Left lung (tissue), 4 donors: ENCODE measurements at regions not wholly inside any gene's neighbourhood (a gene's known extent, or its start where the extent isn't known, plus 50 kb on each side); places are given as distances from the start of the nearest gene placed in this dataset.

ENCODE experiments used
- ATAC-seq: fragments of 200-7000 bp; cut with Tn5 transposase; one replicate; pipeline ENCODE4 v1.9.1; 2020; ENCODE audit warnings: moderate library complexity
- DNase-seq, 4 donors: peaks; one replicate each; pipeline ENCODE4 v3.0.0-alpha.2; 2013 to 2020
- H3K27ac ChIP-seq, 2 donors: fragments of 200-600 bp; sonication (generic) in 1 of 2; one replicate each; pipeline versions ENCODE4 v1.5.0 to v1.8.0; 2020 to 2021
- H3K27me3 ChIP-seq, 2 donors: fragments of 200-600 bp; sonication (generic) in 1 of 2; one replicate each; pipeline versions ENCODE4 v1.5.0 to v1.8.0; 2020 to 2021
- H3K36me3 ChIP-seq, 2 donors: fragments of 200-600 bp; sonication (generic) in 1 of 2; one replicate each; pipeline versions ENCODE4 v1.5.0 to v1.8.0; 2020 to 2021
- H3K4me1 ChIP-seq, 2 donors: fragments of 200-600 bp; one replicate each; pipeline ENCODE4 v1.8.0; 2021
- H3K4me3 ChIP-seq, 2 donors: fragments of 200-600 bp; sonication (generic) in 1 of 2; one replicate each; pipeline versions ENCODE4 v1.5.0 to v1.8.0; 2020 to 2021; ENCODE audit warnings: mild to moderate bottlenecking in 1 of 2
- H3K9me3 ChIP-seq, 2 donors: fragments of 200-600 bp; sonication (generic) in 1 of 2; one replicate each; pipeline versions ENCODE4 v1.5.0 to v1.8.0; 2020 to 2021
- intact Hi-C, 2 donors: fragments of 100-400 bp; cut with DNase I; formaldehyde crosslinking; loops; one replicate each; pipeline versions ENCODE4 v1.11.2 to v1.14.2; 2022
- TF ChIP-seq, protein P1 (sequence below), 2 donors: fragments of 200-600 bp; sonication (generic) in 1 of 2; IDR thresholded peaks; one replicate each; pipeline versions ENCODE4 v1.5.0 to v1.8.0; 2021; ENCODE audit warnings: antibody characterized with exemption in 2 of 2
- donor health status: DM: no; HTN: yes; CAD: no.
- donor health status: DM: no; HTN: no; CAD: no.

DNA sequence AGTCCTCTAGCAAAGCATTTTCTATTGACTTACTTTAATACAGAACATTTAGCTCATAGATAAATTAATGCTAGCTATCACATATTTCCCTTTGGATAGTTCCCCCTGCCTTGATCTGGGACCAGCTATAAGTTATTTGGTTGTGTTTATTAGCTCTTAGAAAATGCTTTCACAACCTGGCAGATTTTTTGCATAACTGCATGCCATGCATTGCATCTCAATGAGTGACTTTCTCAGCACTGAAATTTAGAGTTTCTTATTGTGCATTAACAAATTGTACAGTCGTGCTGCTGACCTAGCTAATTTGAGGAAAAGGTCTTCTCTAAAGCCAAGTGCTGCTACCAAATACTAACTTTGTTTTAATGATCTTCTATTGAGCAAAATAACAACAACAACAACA is 164.8 kb downstream of the PLPPR5 start:
- ATAC-seq (no peak), DNase-seq (no peak)
- Histone ChIP-seq H3K27ac (no peak overlapping the region), H3K4me1 (no peaks in the 10 kb centered on the region), H3K9me3 (no peaks in the 10 kb centered on the region), H3K27me3 (no peaks in the 10 kb centered on the region), H3K36me3 (no peaks in the 10 kb centered on the region), H3K4me3 (no peak overlapping the region)
- intact Hi-C loops = no loop called here
- TF ChIP-seq, protein P1, sequence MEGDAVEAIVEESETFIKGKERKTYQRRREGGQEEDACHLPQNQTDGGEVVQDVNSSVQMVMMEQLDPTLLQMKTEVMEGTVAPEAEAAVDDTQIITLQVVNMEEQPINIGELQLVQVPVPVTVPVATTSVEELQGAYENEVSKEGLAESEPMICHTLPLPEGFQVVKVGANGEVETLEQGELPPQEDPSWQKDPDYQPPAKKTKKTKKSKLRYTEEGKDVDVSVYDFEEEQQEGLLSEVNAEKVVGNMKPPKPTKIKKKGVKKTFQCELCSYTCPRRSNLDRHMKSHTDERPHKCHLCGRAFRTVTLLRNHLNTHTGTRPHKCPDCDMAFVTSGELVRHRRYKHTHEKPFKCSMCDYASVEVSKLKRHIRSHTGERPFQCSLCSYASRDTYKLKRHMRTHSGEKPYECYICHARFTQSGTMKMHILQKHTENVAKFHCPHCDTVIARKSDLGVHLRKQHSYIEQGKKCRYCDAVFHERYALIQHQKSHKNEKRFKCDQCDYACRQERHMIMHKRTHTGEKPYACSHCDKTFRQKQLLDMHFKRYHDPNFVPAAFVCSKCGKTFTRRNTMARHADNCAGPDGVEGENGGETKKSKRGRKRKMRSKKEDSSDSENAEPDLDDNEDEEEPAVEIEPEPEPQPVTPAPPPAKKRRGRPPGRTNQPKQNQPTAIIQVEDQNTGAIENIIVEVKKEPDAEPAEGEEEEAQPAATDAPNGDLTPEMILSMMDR (IDR thresholded peaks at IDR 0.05) = no peak
